ENCODE measurements at regions not wholly inside any gene's neighbourhood (a gene's known extent, or its start where the extent isn't known, plus 50 kb on each side); places are given as distances from the start of the nearest gene placed in this dataset.

GRCh38 chr9:89731262-89732182 lies 126.7 kb downstream of the GADD45G start:
- no peaks in the 10 kb centered on the region for H3K9me3 ChIP-seq
- TF ChIP-seq CTCF (IDR thresholded peaks at IDR 0.05; ENCODE audit: low read depth, low read length) = no peak
- no peaks in the 10 kb centered on the region for H3K36me3 ChIP-seq
- no peak for DNase-seq
- H3K27me3 ChIP-seq = no peaks in the 10 kb centered on the region
- no peak overlapping the region for H3K4me3 ChIP-seq (ENCODE audit: low read depth, low read length)
- no peaks in the 10 kb centered on the region; the same call in 1 of the 2 replicates for H3K4me1 ChIP-seq

- DNase-seq = no peak
- no peak for TF ChIP-seq CTCF (IDR thresholded peaks at IDR 0.05; ENCODE audit: low read depth, low read length)
- Histone ChIP-seq H3K4me3 (ENCODE audit: low read depth, low read length) (no peak overlapping the region), H3K9me3 (no peaks in the 10 kb centered on the region), H3K36me3 (no peaks in the 10 kb centered on the region), H3K4me1 (no peaks in the 10 kb centered on the region; the same call in 1 of the 2 replicates), H3K27me3 (no peaks in the 10 kb centered on the region)
Measured at GRCh38 chr9:89732295-89732938, 127.6 kb downstream of the GADD45G start.

- Histone ChIP-seq H3K36me3 (no peaks in the 10 kb centered on the region), H3K9me3 (no peaks in the 10 kb centered on the region), H3K27me3 (no peaks in the 10 kb centered on the region), H3K4me3 (ENCODE audit: low read depth, low read length) (no peak overlapping the region), H3K4me1 (no peaks in the 10 kb centered on the region; the same call in 1 of the 2 replicates)
- DNase-seq = no peak
- no peak for TF ChIP-seq CTCF (IDR thresholded peaks at IDR 0.05; ENCODE audit: low read depth, low read length)
Measured at GRCh38 chr9:89732939-89733324, 128.1 kb downstream of the GADD45G start.

- no peak for DNase-seq
- no peak for TF ChIP-seq CTCF (IDR thresholded peaks at IDR 0.05; ENCODE audit: low read depth, low read length)
- Histone ChIP-seq H3K4me3 (ENCODE audit: low read depth, low read length) (no peak overlapping the region), H3K4me1 (no peaks in the 10 kb centered on the region), H3K36me3 (no peaks in the 10 kb centered on the region), H3K27me3 (no peaks in the 10 kb centered on the region), H3K9me3 (no peaks in the 10 kb centered on the region)
Measured at GRCh38 chr9:89734600-89735041, 129.8 kb downstream of the GADD45G start.

GRCh38 chr9:89738137-89738932 lies 133.5 kb downstream of the GADD45G start:
- no peak overlapping the region for H3K4me3 ChIP-seq (ENCODE audit: low read depth, low read length)
- H3K4me1 ChIP-seq = no peaks in the 10 kb centered on the region; the same call in 1 of the 2 replicates
- DNase-seq = no peak
- H3K9me3 ChIP-seq = no peaks in the 10 kb centered on the region
- peak; percentile 28 for TF ChIP-seq CTCF (IDR thresholded peaks at IDR 0.05; ENCODE audit: low read depth, low read length)
- no peaks in the 10 kb centered on the region for H3K27me3 ChIP-seq
- H3K36me3 ChIP-seq = no peaks in the 10 kb centered on the region
